ENCODE measurements at regions not wholly inside any gene's neighbourhood (a gene's known extent, or its start where the extent isn't known, plus 50 kb on each side); places are given as distances from the start of the nearest gene placed in this dataset.

DNA sequence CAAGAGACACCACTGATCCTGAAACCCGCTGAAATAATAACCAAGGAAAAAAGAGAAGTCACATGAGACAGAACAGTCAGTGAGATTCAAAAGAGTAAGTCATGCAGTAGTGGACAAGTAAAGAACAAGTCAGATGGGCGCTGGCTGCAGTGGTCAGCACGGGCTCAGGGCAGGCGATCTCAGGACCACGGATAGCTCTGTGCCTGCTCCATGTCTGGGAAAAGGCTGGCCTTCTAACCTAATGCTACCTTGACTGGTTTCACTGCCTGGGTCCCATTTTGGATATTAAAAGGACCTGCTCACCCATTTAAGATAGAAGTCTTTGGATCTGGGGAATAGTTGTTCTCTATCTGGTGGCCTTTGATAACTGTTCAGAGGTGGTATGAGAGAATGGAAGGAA lies 61.7 kb upstream of the LCLAT1 start:
- H3K36me3 ChIP-seq = no peaks in the 10 kb centered on the region
- no peaks in the 10 kb centered on the region for H3K4me1 ChIP-seq
- H3K27ac ChIP-seq = no peak overlapping the region
- H3K9me3 ChIP-seq = no peaks in the 10 kb centered on the region
- ATAC-seq = no peak
- 35 to 53% methylated on average over 5 of the region's 5 CpGs for WGBS, 2 donors (ENCODE audit: low coverage in 1 of 2)
- no peaks in the 10 kb centered on the region for H3K27me3 ChIP-seq
- TF ChIP-seq POLR2A (IDR thresholded peaks at IDR 0.05) (no peak), EP300 (IDR thresholded peaks at IDR 0.05) (no peak)
- H3K4me3 ChIP-seq = no peak overlapping the region

GRCh38 chr2:30392097-30392496 lies 54.9 kb upstream of the LCLAT1 start:
- no peaks in the 10 kb centered on the region for H3K27me3 ChIP-seq
- TF ChIP-seq POLR2AphosphoS5 (IDR thresholded peaks at IDR 0.05) (no peak), POLR2A (IDR thresholded peaks at IDR 0.05) (no peak), CTCF (IDR thresholded peaks at IDR 0.05) (no peak), EP300 (IDR thresholded peaks at IDR 0.05) (no peak)
- no peaks in the 10 kb centered on the region for H3K4me1 ChIP-seq
- no peak overlapping the region for H3K4me3 ChIP-seq
- H3K9me3 ChIP-seq = no peaks in the 10 kb centered on the region
- H3K27ac ChIP-seq = no peak overlapping the region
- ATAC-seq = no peak
- H3K36me3 ChIP-seq = no peaks in the 10 kb centered on the region

GRCh38 chr2:30393510-30393909 lies 53.5 kb upstream of the LCLAT1 start:
- Histone ChIP-seq H3K4me1 (no peaks in the 10 kb centered on the region), H3K36me3 (no peaks in the 10 kb centered on the region), H3K27ac (no peak overlapping the region), H3K4me3 (no peak overlapping the region), H3K9me3 (no peaks in the 10 kb centered on the region), H3K27me3 (no peaks in the 10 kb centered on the region)
- TF ChIP-seq EP300 (IDR thresholded peaks at IDR 0.05) (no peak), POLR2AphosphoS5 (IDR thresholded peaks at IDR 0.05) (no peak), CTCF (IDR thresholded peaks at IDR 0.05) (no peak), POLR2A (IDR thresholded peaks at IDR 0.05) (no peak)
- WGBS, 2 donors (ENCODE audit: low coverage in 1 of 2) = 80% methylated on average over 1 of the region's 1 CpG; no CpG with 5 or more reads in 1 of the 2 donors
- ATAC-seq = no peak

DNA sequence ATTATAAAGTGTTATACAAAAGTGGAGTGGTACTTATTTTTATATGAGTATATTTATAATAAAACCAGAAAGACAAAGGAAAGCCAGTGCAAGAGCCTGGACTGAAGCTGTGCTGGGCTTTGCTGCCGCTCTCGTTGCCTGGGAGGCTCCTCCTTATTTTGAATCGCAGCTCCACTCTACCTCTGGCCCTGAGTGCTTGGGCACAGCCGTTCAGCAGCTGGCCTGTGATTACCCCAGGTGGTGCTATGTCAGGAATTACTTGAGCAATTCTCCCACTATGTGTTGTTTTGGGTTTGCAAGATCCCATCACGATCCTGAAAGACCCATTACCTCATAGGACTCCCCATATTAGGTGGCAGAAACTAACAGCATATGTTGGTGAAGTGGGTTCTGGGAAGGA lies 53.0 kb upstream of the LCLAT1 start:
- peak; percentile 49 for ATAC-seq
- H3K4me3 ChIP-seq = no peak overlapping the region

GRCh38 chr2:30396436-30397232 lies 50.4 kb upstream of the LCLAT1 start:
- Histone ChIP-seq H3K36me3 (no peaks in the 10 kb centered on the region), H3K27me3 (no peaks in the 10 kb centered on the region), H3K4me1 (peaks cover 0 to 18% (median 3%) of the 10 kb centered on the region in 3 donors), H3K27ac (no peak overlapping the region), H3K4me3 (no peak overlapping the region), H3K9me3 (no peaks in the 10 kb centered on the region)
- WGBS, 2 donors (ENCODE audit: low coverage in 1 of 2) = 74 to 75% methylated on average over 3 of the region's 4 CpGs
- TF ChIP-seq POLR2A (IDR thresholded peaks at IDR 0.05) (no peak), EP300 (IDR thresholded peaks at IDR 0.05) (no peak), CTCF (IDR thresholded peaks at IDR 0.05) (no peak), POLR2AphosphoS5 (IDR thresholded peaks at IDR 0.05) (no peak)
- no peak for ATAC-seq

More for the DNA sequence above, 53.0 kb upstream of the LCLAT1 start:
- TF ChIP-seq POLR2AphosphoS5 (IDR thresholded peaks at IDR 0.05) (no peak), EP300 (IDR thresholded peaks at IDR 0.05) (no peak), CTCF (IDR thresholded peaks at IDR 0.05) (no peak), POLR2A (IDR thresholded peaks at IDR 0.05) (no peak)
- H3K27me3 ChIP-seq = no peaks in the 10 kb centered on the region
- H3K4me1 ChIP-seq = no peaks in the 10 kb centered on the region
- WGBS, 2 donors (ENCODE audit: low coverage in 1 of 2) = 25 to 38% methylated on average over 3 to 5 of the region's 5 CpGs
- no peaks in the 10 kb centered on the region for H3K9me3 ChIP-seq
- no peak overlapping the region for H3K27ac ChIP-seq
- H3K36me3 ChIP-seq = no peaks in the 10 kb centered on the region
